ENCODE measurements at regions not wholly inside any gene's neighbourhood (a gene's known extent, or its start where the extent isn't known, plus 50 kb on each side); places are given as distances from the start of the nearest gene placed in this dataset.

DNA sequence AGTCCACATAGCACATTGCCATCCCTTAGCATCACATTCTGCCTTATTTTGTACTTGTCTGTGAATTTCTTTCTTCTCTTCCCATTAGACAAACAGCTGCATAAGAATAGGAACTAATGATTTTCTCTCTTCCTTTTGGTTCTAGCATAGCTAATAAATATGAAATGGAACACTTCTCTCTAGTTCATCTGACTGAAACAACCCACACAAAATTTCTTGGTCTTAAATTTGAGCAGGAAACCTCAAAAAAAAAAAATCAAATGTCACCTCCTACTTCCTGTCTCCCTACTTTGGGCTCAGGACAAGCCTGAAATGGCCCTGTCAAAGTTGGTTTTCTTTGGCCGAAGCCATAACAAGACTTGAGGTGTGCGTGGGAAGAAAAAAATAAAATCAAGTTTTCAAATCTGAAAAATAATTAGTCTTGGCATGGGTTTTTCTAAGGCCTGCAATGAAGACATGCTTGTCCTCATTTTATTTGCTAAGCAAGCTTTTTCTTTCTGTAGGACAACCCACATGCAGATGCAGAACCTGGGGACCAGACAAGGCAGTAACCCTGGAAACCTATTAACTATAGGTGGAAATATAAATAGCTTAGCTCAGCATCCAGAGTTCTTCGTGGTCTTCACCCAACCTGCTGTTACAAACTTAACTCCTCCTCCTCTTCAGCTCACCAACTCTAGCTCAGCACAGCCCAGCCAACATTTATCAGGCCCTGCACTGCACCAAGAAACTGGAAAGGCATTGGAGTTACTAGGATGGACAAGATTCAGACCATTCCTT is 523.5 kb upstream of the KLF4 start:
- DNase-seq: no peak

DNA sequence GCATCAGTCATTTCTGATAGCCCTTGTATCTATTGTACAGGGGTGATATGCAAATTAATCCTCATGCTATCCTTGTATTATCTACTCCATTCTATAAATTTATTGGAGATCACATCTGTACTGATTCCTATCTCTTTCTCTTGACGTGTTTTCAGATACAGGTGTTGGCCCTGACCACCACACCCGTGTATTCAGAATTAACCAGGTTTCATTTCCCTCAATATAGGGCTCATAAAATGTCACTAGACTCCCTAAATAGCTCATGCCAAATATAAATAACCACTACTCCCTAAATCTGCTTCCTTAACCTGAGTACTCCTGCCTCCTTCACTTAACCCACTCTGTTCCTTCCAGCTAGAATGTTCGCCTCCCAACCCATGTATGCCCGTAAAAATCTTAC is 522.8 kb upstream of the KLF4 start:
- no peak for DNase-seq

- DNase-seq: no peak
Measured at GRCh38 chr9:108003526-108003925, 514.0 kb upstream of the KLF4 start.

- DNase-seq: no peak
Measured at GRCh38 chr9:108002371-108002956, 512.9 kb upstream of the KLF4 start.

DNA sequence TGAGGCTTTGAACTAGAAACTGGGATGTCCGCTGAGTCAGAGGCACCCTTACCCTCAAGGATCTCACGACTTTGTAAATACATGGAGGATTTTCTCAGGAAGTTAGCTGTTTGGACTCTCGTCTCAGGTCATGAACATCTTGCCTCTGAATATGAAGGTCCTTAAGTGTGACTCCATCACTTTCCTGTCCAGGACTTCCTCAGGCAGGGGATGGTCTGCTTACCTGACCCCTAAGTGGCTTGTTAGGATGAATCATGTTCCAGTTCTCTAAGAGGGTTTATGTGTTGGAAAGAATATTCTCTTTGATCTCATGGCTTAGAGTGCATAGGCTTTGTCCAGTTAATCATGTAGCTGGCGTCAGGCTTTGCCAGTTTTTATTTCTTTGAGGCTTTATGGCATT is 511.7 kb upstream of the KLF4 start:
- no peak for DNase-seq

DNA sequence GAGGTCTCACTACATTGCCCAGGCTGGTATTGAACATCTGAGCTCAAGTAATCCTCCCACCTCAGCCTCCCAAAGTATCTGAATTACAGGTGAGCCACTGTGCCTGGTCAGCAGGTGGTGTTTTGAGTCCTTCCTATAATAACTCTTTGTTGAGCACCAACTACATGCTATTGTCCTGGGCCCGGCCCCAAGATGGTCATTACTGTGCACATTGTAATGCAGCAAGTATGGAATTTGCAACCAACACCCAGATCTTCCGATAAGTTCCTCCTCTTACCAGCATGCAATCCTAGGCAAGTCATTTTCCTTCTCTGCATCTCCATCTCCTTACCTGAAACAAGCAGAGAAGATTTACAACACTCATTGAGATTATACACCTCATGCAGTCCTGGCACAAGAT is 510.3 kb upstream of the KLF4 start:
- no peak for DNase-seq

DNA sequence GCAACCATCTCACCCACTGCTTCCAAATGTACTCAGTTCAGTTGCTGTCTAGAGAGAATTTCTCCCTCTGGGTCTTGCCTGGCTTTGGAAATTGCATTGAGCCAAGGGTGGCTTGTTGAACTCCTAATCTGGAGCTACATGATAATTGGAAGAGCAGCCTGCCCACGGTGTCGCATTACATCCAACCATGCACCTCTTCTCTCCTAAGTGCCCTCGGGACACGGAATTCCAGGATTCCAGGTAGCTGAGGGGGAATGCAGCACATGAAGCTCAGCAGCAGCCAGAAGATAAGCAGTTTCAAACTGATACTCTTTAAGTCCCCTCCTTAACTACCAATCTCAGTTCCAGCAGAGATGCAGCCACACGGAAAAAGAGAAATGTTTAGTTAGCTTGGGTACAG is 509.4 kb upstream of the KLF4 start:
- no peak for DNase-seq

DNA sequence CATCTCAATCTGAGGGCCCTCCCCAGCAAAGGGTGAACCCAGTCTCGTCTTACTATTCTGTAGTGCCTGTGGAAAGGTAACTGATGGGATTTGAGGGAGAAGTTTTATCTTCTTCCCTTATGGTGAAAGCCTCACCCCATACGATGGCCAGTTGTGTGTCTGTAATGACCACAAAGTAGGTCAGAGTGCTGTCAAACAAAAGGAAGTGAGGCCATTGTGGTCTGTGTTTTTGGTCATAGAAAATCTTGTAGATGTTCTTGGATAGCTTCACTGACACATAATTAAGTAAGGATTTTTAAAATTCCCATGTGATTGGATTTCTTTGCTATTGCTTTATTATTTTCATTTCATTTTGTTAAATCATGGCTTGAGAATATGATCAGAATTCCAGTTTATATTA is 505.1 kb upstream of the KLF4 start:
- no peak for DNase-seq

- no peak for DNase-seq
Measured at GRCh38 chr9:107992271-107992670, 502.7 kb upstream of the KLF4 start.

DNA sequence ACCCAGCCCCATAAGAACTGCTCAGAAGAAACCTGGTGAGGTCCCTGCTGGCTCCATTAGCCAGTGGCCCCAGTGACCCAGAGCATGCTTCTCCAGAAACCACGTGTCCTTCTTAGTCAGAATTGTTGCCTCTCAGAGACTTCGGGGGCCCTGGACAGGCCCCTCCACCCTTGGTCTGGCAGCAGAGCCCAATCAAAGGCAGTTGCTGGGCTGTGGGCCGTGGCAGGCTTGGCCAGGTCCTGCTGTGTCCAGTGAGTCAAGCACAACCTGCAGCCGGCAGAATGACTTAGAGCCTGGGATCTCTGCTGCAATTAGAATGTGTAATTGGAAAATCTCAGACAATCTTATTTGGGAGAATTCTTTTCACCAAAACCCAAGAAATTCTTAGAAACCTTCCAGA is 502.0 kb upstream of the KLF4 start:
- no peak for DNase-seq

DNA sequence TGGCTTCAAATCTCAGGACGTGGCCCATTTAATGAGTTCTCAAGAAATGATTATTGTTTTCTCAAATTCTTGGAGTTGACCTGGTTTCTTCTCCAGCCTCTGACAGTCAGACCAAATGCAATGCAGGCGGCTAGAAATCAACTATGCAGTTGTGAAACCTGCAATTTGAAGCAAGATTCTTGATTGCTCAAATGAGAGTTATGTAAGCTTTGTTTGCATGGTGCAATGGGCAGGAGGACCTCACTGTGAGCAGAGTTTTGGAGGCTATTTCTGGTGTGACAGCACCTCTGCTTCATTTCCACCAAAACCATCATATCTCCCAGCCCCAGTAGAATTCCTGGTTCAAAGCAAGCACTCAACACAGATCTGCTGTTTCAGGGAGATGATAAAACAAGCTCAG is 500.0 kb upstream of the KLF4 start:
- peak; percentile 5 for DNase-seq

- DNase-seq: no peak
Measured at GRCh38 chr9:107989099-107989498, 499.5 kb upstream of the KLF4 start.

DNA sequence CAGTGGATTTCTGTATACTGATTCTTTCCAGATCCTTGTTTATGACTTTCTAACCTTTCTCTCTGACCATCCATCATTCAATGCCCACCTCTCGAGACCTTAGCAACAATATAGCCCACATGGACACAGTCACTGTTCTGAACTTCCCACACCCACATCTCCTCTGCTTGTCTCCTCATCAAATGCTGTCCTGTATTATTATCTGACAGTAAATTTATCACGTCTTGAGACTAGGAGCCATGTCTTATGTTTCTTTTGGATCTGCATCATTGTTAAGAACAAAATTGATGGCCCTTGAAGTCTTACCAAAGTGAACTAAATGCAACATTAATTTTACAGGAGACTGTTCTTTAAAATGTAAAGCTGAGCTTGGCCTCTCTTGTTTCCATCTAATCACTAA is 495.4 kb upstream of the KLF4 start:
- no peak for DNase-seq

DNA sequence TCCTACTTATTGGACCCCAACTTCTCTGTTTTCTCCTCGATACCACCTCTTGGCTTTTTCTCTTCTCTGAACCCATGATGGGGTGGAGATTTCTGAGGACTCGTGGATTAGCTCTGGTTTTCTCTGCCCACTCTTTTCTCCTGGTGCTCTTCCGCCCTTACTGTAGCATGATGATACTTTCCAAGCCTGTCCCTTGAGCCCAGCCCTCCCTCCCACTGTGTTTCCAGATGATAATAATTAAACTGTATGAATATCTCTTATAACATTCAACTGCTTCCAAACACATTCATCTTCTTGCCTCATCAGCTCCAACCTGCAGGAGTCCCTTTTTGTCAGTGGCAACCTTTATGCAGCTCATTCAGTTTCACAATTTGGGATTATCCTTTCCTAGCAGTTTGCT is 494.2 kb upstream of the KLF4 start:
- DNase-seq: no peak

GRCh38 chr9:107983181-107983603 is 493.6 kb upstream of the KLF4 start:
- no peak for DNase-seq

- no peak for DNase-seq
Measured at GRCh38 chr9:107982745-107983144, 493.2 kb upstream of the KLF4 start.

DNA sequence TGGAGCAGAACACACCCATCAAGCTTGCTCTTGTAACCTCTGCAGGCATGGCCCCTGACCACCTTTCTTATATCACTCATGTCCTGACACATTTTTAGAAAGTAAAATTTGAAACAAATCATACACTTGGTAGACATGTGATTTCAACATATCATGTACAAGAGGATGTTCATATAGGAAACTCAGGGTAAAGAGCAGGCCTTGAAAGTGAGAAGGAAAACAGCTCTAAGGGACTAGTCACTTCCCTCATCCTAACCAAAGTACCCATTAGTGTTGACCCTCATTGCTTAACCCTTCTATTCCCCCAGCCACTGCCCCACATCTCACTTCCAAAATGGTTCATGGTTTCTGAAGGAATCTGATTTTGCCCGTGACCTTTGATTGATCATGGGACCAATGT is 492.4 kb upstream of the KLF4 start:
- no peak for DNase-seq

DNA sequence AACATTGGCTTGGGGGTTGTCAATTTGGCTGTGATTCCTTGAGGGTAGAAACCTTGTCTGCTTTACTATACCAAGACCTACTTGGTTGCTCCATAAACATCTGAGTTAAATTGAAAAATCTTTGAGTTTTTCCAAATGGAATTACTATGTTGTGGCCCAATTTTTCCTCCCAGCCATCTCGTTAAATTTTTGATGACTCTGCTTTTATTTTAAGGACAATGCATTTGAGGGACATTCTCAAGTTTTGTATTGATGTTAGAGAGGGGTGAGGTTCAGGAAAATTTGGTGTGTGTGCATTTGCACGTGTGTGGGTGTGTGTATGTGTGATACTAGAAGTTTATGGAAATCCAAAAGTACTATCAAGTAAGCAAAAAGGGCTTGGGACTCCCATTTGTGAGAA is 491.4 kb upstream of the KLF4 start:
- DNase-seq: no peak

DNA sequence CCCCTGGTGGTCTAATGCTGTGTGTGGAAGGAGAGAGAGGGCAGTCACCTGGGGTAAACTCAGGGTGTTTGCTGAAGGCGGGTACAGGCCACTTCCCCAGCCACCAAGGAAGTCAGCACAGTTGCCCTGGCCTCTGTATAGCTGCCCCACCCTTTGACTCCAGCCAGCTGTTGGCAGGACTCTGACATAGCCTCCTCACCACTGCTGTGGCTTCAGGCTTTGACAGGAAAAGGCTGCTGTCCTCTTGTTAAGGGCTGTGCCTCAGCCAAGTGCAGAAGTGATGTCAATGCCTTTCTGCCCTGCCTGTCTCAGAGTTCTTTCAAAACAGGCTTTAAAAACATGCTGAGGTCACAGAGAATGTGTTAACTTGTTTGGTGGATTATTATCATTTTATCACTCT is 487.2 kb upstream of the KLF4 start:
- peak; percentile 12 for DNase-seq

DNA sequence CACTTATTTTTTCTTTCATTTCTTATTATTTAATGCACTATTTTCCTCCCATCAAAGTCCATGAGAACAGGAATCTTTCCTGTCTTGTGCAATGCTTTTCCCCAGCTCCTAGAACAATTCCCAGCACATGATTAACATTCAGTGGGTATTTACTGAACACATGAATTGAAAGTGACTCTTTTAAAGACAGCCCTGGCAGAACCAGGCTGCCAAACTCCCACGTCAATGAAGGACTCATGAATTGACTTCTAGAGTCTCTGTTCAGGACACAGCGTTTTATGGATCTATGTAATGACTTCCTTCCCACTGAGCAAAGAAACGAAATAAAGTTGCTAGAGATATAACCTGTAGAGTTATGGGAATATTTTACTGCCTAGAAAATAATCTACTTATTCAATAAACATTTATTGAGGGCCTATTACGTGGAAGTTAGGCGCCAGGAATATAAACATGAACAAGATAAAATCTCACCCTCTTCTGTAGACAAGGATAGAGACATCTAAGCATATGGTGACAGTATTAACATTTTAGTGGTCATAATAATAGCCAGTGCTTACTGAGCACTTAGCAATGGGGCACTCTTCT is 485.9 kb upstream of the KLF4 start:
- DNase-seq: no peak

- DNase-seq: no peak
Measured at GRCh38 chr9:107973451-107973850, 483.9 kb upstream of the KLF4 start.

- DNase-seq: no peak
Measured at GRCh38 chr9:107972346-107972745, 482.8 kb upstream of the KLF4 start.

DNA sequence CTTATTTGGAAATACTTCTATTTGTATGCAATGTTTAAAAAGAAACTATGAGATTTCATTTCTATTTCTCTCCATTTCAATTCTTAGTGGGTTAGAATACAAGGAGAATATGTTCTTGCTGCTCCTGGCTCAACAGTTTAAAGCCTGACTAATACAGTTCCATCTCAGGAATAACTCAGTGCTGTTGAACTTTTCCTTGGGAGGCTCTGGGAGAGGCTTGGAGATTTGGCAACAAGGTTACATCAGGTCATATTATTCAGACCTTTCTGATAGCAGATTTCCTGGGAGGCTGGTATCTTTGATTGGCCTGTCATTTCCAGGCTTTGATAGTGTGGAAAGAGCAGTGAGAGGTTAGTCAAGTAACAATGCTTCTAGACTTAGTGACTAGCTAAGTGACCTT is 481.7 kb upstream of the KLF4 start:
- DNase-seq: no peak

DNA sequence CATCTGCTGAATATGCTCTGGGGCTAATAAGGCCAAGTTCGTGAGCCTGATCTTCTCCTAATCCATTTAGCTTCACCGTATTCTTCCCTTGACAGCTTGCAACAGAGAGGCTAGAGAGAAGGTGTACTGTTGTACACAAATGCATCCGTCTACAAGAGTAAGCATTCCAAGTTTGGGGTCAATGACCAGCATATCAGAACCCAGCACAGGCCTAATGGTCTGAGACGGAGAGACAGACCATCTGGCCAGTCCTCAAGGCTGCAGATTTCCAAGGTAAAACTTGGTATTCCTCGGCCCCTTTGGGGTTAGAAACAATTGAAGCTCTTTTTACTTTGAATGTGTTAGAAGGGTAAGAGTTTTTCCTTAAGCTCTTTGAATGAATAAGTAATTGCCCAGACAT is 481.2 kb upstream of the KLF4 start:
- no peak for DNase-seq

- DNase-seq: no peak
Measured at GRCh38 chr9:107969727-107970126, 480.2 kb upstream of the KLF4 start.

Measured in CD4-positive, alpha-beta T cell treated with Interleukin-12 subunit alpha and Interleukin-12 subunit beta, for 1 hour (primary cell).